HCT116 (cell line): ENCODE measurements at regions not wholly inside any gene's neighbourhood (a gene's known extent, or its start where the extent isn't known, plus 50 kb on each side); places are given as distances from the start of the nearest gene placed in this dataset.
A peak's percentile ranks its signal among the peaks of the same experiment; 100 is the strongest.
"Not testable (repeated sequence)": the region's sequence is repeated elsewhere in the genome, so short reads cannot be mapped to it uniquely, and the experiment has no call there.

Experiments
- ATAC-seq: fragments of 200-7000 bp; cut with Tn5 transposase; 2 replicates; pipeline ENCODE4 v1.9.1; 2020; ENCODE audit warnings: mild to moderate bottlenecking, moderate library complexity
- BruUV-seq: library from RNA; stranded (reverse); fragments of 400-500 nt; replicated peaks from 2 replicates; lab custom pipeline; 2021; lab: Mats Ljungman, UMichigan
- CTCF ChIA-PET: fragments of 300-600 bp; sonication (Branson Sonifier 250); formaldehyde crosslinking; loops from one replicate; lab custom pipeline; 2021; ENCODE audit warnings: antibody characterized with exemption; lab: Charles Lee
- POLR2A ChIA-PET: fragments of 300-600, 350-600 bp; sonication (Branson Sonifier 250); formaldehyde crosslinking; loops from one replicate; lab custom pipeline; 2021; ENCODE audit warnings: antibody characterized with exemption; lab: Charles Lee
- RAD21 ChIA-PET, 2 experiments: fragments of 300-600 bp; sonication (Branson Sonifier 250); formaldehyde crosslinking; loops; one replicate each; lab custom pipeline; 2023; ENCODE audit warnings: low total read pairs in 2 of 2; ENCODE audit not compliant: uncharacterized antibody in 2 of 2, unreplicated experiment in 2 of 2, low non-redundant PET in 1 of 2; lab: Charles Lee
- DNase-seq: peaks from one replicate; pipeline ENCODE4 v3.0.0-alpha.2; 2010; ENCODE audit warnings: low read depth, low spot score
- H2AFZ ChIP-seq: fragments of 200-600 bp; shearing (Covaris generic), sonication (generic); 2 replicates; pipeline ENCODE4 v1.6.1; 2017; ENCODE audit warnings: low read depth, mixed run types, mixed read lengths, antibody characterized with exemption, low read length; ENCODE audit not compliant: poor library complexity, severe bottlenecking
- H3K27ac ChIP-seq: 2 replicates; pipeline ENCODE4 v1.5.1; 2012; ENCODE audit warnings: low read depth, low read length
- H3K27me3 ChIP-seq: fragments of 200-600 bp; sonication (generic); 2 replicates; pipeline ENCODE4 v1.6.1; 2016; ENCODE audit warnings: mixed run types, low read length, mixed read lengths; ENCODE audit not compliant: insufficient read depth
- H3K36me3 ChIP-seq, 2 experiments: fragments of 200-500 bp in 1 of 2; fragments of 200-600 bp in 1 of 2; sonication (Bioruptor generic) in 1 of 2; sonication (generic) in 1 of 2; 2 replicates each; pipeline versions ENCODE4 v1.5.1 to v1.6.1; 2014 to 2016; ENCODE audit warnings: low read length in 2 of 2, inconsistent platforms in 1 of 2, mixed read lengths in 1 of 2, mixed run types in 1 of 2; ENCODE audit not compliant: insufficient read depth in 2 of 2, control insufficient read depth in 1 of 2
- H3K4me1 ChIP-seq, 2 experiments: fragments of 200-600 bp in 1 of 2; sonication (generic) in 1 of 2; 2 replicates each; pipeline versions ENCODE4 v1.5.1 to v1.6.1; 2012 to 2017; ENCODE audit warnings: low read length in 2 of 2, inconsistent platforms in 1 of 2, mild to moderate bottlenecking in 1 of 2, mixed read lengths in 1 of 2, mixed run types in 1 of 2, moderate library complexity in 1 of 2; ENCODE audit not compliant: insufficient read depth in 2 of 2, control insufficient read depth in 1 of 2
- H3K4me2 ChIP-seq: fragments of 200-600 bp; sonication (generic); 2 replicates; pipeline ENCODE4 v1.6.1; 2017; ENCODE audit warnings: mixed run types, low read length, mixed read lengths
- H3K4me3 ChIP-seq, 2 experiments: fragments of 200-600 bp in 1 of 2; sonication (generic) in 1 of 2; replicated peaks in 1 of 2; 2 replicates each; pipeline ENCODE4 v1.5.1; 2011 to 2016; ENCODE audit warnings: low read length in 2 of 2, control low read depth in 1 of 2, low read depth in 1 of 2, mild to moderate bottlenecking in 1 of 2, mixed read lengths in 1 of 2, mixed run types in 1 of 2
- H3K79me2 ChIP-seq: fragments of 200-600 bp; sonication (generic); 2 replicates; pipeline ENCODE4 v1.6.1; 2017; ENCODE audit warnings: mild to moderate bottlenecking, mixed run types, low read length, moderate library complexity, mixed read lengths; ENCODE audit not compliant: insufficient read depth
- H3K9ac ChIP-seq: fragments of 200-600 bp; sonication (generic); 2 replicates; pipeline ENCODE4 v1.6.1; 2016; ENCODE audit warnings: low read length, mixed read lengths
- H3K9me2 ChIP-seq: fragments of 200-600 bp; sonication (generic), shearing (Covaris generic); 2 replicates; pipeline ENCODE4 v1.6.1; 2017; ENCODE audit warnings: mixed run types, mild to moderate bottlenecking, moderate library complexity; ENCODE audit not compliant: insufficient read depth
- H3K9me3 ChIP-seq, 2 experiments: fragments of 200-500 bp in 1 of 2; fragments of 200-600 bp in 1 of 2; sonication (Bioruptor generic) in 1 of 2; sonication (generic) in 1 of 2; 2 replicates each; pipeline ENCODE4 v1.6.1; 2014 to 2017; ENCODE audit warnings: low read length in 2 of 2, mixed read lengths in 2 of 2, inconsistent platforms in 1 of 2, low read depth in 1 of 2, mild to moderate bottlenecking in 1 of 2, mixed run types in 1 of 2, moderate library complexity in 1 of 2; ENCODE audit not compliant: control insufficient read depth in 1 of 2, insufficient read depth in 1 of 2
- H4K20me1 ChIP-seq: fragments of 200-600 bp; sonication (generic), shearing (Covaris generic); 2 replicates; pipeline ENCODE4 v1.6.1; 2017; ENCODE audit warnings: mixed run types, mild to moderate bottlenecking, moderate library complexity; ENCODE audit not compliant: insufficient read depth
- EGR1 ChIP-seq: IDR thresholded peaks from 2 replicates; pipeline ENCODE4 v1.6.1; 2012; ENCODE audit warnings: low read depth
- TCF7L2 ChIP-seq: IDR thresholded peaks from 2 replicates; pipeline ENCODE4 v1.7.0; 2011; ENCODE audit warnings: borderline replicate concordance, inconsistent platforms; ENCODE audit not compliant: insufficient read depth, insufficient read length; ENCODE audit errors: extremely low read depth
- intact Hi-C: fragments of 100-400 bp; cut with micrococcal nuclease; formaldehyde crosslinking; loops from 2 replicates; pipeline ENCODE4 v1.10.0; 2022

- ChIA-PET RAD21 (no interaction called here), CTCF (interaction anchor here (0.9 kb wide), 1 partner anchor 8 kb away, joined by 3 read pairs; no protein-coding TSS in a partner anchor), POLR2A (no interaction called here)
- no peak for DNase-seq
- Histone ChIP-seq H2AFZ (no peak overlapping the region), H3K4me1 (no peaks in the 10 kb centered on the region), H3K36me3 (no peaks in the 10 kb centered on the region), H3K9me3 (no peaks in the 10 kb centered on the region), H3K4me3 (no peak overlapping the region), H3K9me2 (no peaks in the 10 kb centered on the region), H3K79me2 (no peaks in the 10 kb centered on the region), H3K27ac (no peak overlapping the region), H3K4me2 (no peak overlapping the region), H4K20me1 (no peaks in the 10 kb centered on the region), H3K9ac (no peak overlapping the region), H3K27me3 (no peaks in the 10 kb centered on the region)
- ATAC-seq = no peak; the same call in 1 of the 2 replicates
- no TSS peak for BruUV-seq
- TF ChIP-seq TCF7L2 = peak; percentile 65
- TF ChIP-seq EGR1 = no peak
- intact Hi-C loops = no loop called here
These were observed 112.2 kb upstream of the FAN1 start for GRCh38 chr15:30791239-30792175.

- H3K27me3 ChIP-seq, POLR2A ChIA-PET, H3K4me1 ChIP-seq, H3K27ac ChIP-seq, H3K79me2 ChIP-seq, H2AFZ ChIP-seq, H4K20me1 ChIP-seq, CTCF ChIA-PET, H3K9me3 ChIP-seq, H3K9me2 ChIP-seq, intact Hi-C loops, H3K36me3 ChIP-seq, ATAC-seq, DNase-seq, H3K4me3 ChIP-seq, RAD21 ChIA-PET, BruUV-seq, H3K4me2 ChIP-seq, H3K9ac ChIP-seq: not testable (repeated sequence)
These were observed 110.9 kb upstream of the FAN1 start for GRCh38 chr15:30792843-30793242.
